HG03354 (cell line): ENCODE measurements at regions not wholly inside any gene's neighbourhood (a gene's known extent, or its start where the extent isn't known, plus 50 kb on each side); places are given as distances from the start of the nearest gene placed in this dataset.

Experiments
- ATAC-seq: cut with Tn5 transposase; IDR thresholded peaks from one replicate; pipeline ENCODE4 v1.9.1; 2021; ENCODE audit warnings: mild to moderate bottlenecking; ENCODE audit not compliant: unreplicated experiment, poor library complexity, severe bottlenecking

DNA sequence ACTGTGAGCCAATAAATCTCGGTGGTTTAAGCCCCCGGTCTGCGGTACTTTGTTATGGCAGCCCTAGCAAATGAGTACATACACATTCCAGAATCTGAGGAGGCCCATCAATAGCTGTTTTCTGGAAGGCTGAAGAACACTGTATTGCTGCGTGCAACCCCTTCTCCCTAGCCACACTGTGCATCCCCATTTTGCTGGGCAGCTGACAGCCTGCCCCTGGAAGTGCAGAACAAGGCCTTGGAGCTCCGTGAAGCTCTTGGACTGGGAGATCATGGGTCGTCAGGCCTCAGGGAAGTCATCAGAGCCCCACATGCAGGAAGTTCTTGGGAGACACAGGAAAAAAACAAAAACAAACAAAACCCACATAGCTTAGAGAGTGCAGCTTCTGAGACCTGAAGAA lies 90.6 kb upstream of the ST6GAL2 start:
- ATAC-seq: no peak

DNA sequence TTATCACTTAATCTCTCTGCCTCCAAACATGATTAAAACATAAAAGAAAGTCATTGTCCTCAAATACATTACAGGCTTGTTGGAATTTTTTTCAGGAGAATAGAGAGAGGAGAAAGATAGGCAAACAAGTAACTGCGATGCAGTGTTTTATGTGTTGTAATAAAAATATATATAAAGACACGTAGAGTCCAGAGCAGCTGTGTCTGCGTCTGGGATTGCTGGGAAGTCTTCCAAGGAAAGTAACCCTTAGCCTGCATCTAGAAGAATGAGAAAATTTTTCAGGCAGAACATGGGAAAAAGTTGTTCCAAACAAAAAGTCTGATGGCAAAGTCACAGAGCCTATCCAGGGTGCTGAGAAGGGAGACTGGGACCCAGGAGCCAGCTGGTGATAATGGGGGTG lies 91.8 kb upstream of the ST6GAL2 start:
- ATAC-seq: no peak

DNA sequence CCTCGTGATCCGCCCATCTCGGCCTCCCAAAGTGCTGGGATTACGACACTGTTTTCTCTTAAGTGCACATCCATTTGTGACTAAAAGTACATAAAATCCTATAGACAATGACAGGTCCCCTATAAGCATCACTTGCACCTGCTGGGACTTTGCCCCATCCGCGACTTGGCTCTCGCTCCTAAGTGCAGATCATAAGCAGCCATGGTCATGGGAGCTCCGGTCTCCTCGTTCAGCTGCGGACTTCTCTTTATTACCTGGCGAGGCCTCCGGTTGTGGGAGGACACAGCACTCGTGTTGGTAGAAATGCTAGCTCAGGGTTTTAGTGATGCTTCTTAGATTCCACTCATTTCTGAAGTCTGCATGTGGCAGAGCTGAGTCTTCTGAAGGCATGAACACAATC lies 92.7 kb upstream of the ST6GAL2 start:
- ATAC-seq: no peak

DNA sequence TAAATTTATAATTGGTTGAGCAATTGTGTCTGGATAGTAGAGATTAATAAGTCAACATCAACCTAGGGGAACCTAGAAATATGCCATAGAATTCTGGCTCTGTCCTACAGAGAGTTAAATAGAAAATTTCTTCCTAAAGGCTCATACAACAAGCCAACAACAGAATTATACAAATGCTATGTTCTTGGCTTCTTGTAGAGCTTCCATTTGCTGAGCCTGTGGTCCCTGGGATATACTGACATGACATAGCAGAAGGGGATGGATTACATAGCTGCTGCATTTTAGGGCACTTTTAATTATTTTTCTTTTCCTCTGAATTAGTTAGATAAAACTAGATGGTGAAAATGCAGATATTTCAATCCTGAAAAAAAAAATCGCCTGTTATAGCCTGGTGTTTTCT lies 95.5 kb upstream of the ST6GAL2 start:
- ATAC-seq: no peak

DNA sequence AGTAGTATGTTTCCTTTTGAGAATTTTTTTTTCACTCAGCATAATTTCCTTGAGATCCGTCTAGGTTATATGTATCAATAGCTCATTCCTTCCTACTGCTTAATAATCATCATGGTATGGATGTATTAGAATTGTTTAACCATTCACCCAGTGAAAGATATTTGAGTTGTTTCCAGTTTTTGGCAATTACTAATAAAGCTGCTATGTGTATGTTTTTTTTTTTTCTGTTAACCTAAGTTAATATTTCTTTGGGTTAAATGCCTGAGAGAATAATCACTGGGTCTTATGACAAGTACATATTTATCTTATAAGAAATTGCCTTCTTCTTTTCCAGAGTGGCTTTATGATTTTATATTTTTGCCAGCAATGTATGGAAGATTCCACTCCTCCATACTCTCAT lies 96.4 kb upstream of the ST6GAL2 start:
- ATAC-seq: no peak

DNA sequence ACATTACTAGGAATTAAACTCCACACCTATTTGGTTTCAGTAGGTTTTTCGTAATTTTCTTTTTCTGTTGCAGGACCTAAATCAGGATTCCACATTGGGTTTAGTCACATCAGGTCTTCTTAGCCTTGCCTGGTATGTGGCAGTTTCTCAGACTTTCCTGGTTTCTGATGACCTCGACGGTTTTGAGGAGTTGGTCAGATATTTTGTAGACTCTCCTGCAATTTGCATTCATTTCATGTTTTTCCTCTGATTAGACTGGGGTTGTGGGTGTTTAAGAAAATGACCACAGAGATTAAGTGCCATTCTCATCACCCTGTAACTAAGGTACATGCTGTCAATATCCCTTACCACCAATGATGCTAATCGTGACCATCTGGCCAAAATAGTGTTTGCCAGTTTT lies 97.3 kb upstream of the ST6GAL2 start:
- no peak for ATAC-seq

DNA sequence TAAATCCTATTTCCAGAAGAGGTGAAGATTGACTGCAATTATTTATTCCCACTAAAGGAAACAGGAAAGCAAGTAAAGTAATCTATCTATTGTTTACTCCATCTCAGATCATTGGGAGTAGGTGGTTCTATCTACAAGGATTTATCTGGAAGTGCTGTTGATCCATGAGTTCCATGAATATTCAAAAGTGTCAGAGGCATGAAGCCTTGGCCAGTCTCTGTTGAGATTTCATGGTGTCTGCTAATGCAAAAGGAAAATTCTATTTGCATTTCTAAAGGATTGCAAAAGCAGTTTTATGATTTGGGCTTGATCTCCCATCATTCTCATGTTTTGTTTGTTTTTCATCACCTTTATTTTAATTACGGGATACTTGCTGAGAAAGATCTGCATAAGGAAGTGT lies 102.4 kb upstream of the ST6GAL2 start:
- no peak for ATAC-seq

DNA sequence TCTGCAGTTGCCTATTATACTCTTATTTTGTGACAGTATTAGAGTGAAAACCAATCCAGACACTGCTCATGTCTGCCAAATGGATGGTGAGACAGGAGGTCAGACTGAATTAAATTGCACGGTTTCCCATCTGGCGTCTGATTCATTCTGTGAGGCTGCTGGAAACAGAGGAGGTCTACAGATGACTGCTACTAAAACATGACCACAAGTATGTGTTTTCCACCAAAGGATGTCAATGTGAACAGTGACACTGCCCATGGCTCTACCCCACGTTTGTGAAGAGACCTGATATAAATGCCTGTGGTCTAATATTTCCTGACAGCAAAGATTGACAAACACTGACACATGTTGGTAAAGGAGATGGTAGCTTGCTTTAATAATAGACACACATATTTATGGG lies 104.3 kb upstream of the ST6GAL2 start:
- ATAC-seq: no peak

DNA sequence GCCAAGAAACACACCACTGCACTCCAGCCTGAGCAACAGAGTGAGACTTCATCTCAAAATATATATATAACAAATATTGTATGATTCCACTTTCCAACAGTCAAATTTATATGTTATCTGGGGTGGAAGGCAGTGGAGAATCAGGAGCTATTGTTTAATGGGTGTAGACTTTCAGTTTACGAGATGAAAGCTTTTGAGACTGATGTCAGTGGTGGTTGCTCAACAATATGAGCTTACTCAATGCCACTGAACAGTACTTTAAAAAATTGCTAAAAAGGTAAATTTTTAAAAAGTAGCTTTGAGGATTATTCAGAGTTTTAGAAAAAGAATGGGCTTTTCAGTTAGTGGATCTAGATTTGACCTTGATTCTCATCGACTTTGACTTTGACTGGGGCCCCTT lies 105.9 kb upstream of the ST6GAL2 start:
- ATAC-seq: no peak

DNA sequence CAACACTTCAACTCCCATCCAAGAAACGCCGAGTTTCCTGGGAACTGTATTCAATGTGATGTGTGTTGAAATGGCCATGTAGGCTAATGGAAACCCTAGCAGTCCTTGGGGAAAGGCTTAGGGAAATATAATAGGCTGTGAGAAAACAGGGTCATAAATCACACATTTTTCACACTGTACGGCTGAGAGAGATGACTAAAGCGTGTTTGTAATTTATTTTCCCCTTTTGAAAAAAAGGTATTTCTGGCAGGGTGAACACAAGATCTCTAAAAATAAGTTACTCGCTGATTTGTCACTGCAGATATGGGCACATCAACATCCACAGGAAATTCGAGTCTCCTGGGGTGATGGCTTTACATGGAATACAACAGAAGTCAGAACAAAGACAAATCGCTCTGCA lies 109.6 kb upstream of the ST6GAL2 start:
- no peak for ATAC-seq

DNA sequence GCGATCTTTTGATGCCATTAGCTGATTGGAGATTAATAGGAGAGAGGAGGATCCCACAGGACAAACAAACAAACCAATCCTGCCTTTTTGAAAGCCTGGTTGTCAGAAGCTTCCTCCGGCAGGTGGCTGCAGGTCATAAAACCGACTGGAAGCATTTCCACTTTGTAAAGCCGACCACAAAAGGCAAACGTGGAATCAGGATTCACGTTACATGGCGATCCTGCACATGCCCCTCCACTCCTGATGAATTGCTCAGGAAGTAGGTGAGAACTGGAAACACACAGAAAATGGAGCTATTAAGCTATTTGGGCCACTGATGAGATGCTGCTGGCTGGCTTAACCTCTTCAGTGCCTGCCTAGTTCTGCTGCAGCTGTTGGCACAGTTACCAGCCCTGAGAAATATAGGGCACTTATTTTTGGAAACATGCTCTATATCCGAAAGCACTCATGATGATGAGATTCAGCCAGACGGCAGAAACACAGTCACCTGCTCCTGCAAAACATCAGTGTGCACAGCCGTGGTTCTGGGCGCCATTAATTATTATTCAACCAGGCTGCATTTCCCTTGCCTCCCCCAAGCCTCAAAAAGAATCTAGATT lies 110.3 kb upstream of the ST6GAL2 start:
- ATAC-seq: no peak

DNA sequence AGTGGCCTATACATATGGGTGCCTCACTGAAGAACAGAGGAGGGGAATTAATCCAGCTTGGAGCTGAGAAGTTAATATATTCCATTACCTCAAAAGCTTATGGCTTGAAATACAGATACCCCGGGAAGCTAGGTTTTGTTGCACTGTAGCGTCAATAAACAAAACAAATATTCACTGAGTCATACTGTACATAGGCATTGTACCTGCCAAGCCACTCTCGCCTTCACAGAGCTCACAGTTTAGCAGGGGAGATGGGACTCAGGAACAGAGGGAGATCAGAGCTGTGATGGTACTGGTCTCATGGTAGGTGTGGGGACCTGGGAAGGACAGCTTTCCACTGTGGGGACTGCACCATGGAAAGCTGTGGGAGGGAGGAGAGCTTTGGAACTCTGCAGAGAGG lies 111.2 kb upstream of the ST6GAL2 start:
- ATAC-seq: no peak

DNA sequence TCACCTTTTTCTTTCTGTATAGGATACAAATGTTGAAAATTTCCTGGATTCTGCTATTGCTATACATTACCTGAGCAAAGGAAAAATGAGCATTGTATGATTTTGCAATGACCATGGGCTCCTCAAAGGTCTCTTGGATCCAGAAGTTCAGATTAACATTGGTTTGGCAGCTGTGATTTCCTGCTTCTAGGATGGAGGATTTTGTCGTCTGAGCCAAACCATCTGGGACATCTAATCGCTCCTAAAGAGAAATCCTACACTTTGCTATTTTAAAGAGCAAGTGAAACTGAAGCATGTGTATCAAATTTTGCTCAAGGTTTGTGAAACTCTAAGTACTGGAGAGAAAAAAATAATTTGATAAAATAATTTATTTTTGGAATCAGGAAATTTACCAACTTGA lies 115.1 kb upstream of the ST6GAL2 start:
- no peak for ATAC-seq

DNA sequence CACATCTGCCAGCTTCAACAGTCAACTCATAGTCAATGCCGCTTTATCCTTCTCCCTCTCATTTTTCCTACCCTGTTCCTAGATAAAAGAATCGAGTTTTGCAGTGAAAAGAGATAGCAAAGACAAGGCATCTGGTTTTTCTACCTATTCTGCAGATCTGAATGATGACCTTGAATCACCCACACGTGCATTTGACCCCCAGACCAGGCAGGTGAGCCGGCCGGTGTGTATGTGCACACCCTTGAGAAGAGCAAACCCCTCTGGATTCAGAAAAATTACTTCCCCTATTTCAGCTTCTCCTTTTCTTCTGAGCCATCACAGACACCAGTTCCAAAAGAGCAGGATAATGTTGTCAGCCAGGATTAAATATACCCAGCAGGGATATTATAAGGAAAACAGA lies 115.6 kb upstream of the ST6GAL2 start:
- no peak for ATAC-seq

DNA sequence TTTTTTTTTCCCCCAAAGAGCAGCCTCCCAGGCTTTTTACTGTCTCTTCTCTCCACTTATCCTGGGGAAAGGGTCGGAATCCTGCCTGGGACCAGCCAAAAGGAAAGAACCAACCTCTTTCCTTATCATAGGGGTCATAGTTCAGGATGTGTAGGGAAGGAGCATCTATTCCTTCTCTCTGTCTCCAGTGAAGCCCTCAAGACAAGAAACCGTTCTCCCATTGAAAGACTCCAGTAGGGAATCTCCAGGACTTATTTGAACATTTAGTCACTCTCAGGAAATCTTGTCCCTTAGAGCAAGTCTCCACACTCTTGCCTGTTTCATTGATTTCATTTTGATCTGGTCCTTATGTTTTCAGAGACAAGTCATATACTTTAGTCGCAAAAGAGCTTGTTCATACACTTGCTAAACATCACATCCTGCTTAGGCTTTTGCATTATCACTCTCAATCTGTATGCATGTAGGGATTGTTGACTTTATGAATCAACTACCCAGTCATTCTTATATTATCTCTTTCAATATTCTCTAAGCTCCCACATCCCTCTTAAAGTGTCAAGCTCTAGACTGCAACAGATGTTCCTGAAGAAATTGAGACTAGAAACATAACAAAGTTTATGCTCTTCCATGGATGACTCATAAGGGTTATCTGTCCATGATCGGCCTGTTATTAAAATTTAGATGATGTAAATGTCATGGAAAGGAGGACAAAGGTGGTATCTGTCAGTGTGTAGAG lies 116.2 kb upstream of the ST6GAL2 start:
- no peak for ATAC-seq

DNA sequence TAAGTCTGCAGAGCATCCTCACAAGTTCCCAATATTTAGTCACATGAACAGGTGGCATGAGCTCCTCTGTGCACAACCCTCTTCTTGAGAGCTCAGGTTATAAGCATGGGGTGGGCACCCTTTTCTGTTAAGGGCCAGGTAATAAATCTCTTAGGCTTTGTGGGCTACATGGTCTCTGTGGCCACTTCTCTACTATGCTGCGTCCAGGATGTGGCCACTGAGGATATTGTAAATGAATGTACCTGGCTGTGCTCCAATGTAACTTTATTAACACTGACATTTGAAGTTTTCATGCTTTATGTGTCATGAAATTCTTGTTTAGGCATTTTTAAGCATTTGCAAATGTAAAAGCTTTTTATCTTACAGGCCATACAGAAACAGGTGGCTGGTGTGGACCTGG lies 116.8 kb upstream of the ST6GAL2 start:
- ATAC-seq: no peak

DNA sequence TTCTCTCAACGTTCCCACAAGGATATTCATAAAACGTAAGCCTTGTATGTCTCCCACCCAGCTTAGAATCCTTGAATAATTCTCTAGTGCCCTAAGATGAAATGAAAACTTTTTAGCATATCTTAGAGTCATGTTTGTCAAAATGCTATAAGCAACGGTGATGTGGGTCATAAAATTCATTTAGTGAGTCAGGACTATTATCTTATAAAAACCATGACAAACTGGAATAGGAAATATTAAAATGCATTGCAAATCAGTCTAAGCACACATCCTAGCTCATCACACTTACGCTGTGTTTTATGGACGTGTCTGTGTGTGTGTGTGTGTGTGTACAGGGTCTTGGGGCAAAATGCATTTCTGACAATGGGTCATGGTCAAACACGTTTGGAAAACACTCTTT lies 119.9 kb upstream of the ST6GAL2 start:
- no peak for ATAC-seq

DNA sequence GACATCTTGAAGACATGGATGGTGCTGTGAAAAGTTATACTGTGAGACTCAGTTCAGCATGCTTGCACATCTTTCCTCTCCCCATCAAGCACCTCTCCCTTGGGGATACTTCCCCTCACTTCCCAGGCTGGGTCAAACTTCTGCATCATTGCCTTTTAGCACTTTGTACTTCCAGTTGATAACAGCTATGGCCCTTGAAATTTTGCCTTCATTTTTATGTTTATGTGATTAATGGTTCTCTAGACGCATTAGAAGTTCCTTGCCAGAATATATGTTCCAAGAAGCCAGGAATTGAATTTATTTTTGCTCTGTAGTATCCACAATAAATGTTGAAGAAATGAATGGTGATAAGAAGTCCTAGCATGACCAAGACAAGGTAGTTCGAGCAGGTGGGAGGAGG lies 120.9 kb upstream of the ST6GAL2 start:
- ATAC-seq: no peak

DNA sequence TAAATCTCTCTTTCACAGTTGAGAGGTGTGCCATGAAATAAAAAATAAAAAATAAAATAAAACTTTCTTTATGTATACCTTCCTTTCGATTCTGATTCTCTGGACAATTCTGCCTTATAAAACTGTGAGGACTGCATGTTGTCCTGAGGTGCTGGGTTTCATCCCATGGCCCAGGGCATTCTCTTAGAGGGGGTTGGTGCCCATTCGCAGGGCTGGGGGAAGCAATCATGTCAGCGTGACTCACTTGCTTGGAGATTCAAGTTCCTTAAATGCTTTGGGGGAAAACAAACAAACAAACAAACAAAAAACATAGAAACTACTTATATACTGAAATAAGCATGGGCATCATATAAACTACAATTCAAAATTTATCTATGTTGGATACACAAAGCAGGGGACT lies 122.0 kb upstream of the ST6GAL2 start:
- ATAC-seq: no peak

DNA sequence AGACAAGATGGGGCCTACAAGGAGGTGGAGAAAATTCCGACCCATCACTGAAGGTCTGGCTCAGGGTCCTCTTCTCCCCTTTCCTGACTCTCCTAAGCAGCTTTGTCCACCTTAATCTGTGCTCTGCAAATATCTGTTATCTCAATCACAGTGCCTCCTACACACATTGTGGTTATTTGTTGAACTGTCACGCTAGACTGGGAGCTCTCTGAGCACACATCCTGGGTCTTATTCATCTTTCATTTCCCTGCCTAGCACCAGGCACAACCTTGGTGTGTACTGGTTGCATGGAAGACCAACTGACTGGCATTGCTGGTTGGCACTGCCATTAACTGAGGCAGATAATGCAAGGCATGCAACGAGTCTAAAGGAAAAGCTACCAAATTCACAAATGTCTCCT lies 122.9 kb upstream of the ST6GAL2 start:
- ATAC-seq: no peak

DNA sequence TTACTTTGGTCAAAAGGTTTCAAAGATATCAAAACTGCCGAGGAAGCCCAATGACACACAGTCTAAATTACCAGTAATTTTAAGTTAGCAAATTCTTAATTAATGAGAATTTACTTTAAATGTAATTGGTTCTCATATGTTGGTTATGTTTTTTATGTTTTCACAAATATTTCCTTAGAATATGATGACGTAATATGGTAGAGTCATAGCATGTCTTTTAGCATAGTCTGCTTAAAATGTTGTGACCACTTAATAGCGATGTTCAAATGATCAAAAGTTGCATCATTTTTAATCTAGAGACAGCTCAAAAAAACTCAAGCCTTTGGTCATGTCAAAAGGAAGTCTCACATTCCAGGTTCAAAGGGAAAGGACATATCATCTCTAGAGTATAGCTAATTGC lies 123.3 kb upstream of the ST6GAL2 start:
- ATAC-seq: no peak

DNA sequence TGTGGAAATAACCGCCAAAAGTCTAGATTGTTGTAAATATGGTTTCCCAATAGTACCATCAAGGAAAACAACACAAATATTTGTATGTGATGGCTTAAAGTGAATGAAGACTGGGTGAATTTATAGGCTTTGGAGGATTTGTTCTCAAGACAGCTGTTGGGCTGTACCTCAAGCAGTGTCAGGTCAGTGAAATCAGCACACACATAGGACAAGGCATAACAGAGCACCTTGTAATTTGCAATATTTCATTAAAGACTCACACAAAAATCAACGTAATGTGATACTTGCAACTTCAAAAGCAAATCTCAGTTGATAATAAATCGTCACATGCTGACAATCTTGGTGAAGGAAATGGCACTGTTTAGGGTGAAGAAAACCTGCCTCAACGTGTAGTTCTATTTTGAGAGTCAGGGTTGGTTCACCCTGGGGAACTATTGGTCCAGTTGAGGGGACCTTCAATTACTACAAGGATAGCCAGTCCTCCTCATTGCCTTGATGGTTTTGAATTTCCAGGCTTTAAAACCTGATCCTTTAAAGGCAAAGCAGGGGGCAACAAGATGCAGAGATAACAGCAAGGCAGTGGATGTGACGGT lies 126.8 kb upstream of the ST6GAL2 start:
- no peak for ATAC-seq
